WERI-Rb-1 (cell line): ENCODE measurements at regions not wholly inside any gene's neighbourhood (a gene's known extent, or its start where the extent isn't known, plus 50 kb on each side); places are given as distances from the start of the nearest gene placed in this dataset.

Experiments
- DNase-seq: peaks from one replicate; pipeline ENCODE4 v3.0.0-alpha.2; 2020
- H3K27ac ChIP-seq: fragments of 250-450 bp; sonication (Bioruptor Pico); 2 replicates; pipeline ENCODE4 v1.5.1; 2020; ENCODE audit warnings: mild to moderate bottlenecking, moderate library complexity
- H3K27me3 ChIP-seq: fragments of 250-450 bp; sonication (Bioruptor Pico); 2 replicates; pipeline ENCODE4 v1.5.1; 2021; ENCODE audit warnings: mild to moderate bottlenecking, low read depth, moderate library complexity; ENCODE audit not compliant: insufficient read depth, severe bottlenecking
- H3K36me3 ChIP-seq: fragments of 250-450 bp; sonication (Bioruptor Pico); 2 replicates; pipeline ENCODE4 v1.5.1; 2020; ENCODE audit warnings: mild to moderate bottlenecking, moderate library complexity
- H3K4me3 ChIP-seq: 2 replicates; pipeline ENCODE4 v1.5.1; 2011; ENCODE audit warnings: low read depth, mild to moderate bottlenecking, control low read depth, low read length
- H3K9me3 ChIP-seq: fragments of 250-450 bp; sonication (Bioruptor Pico); 2 replicates; pipeline ENCODE4 v1.5.1; 2021; ENCODE audit warnings: mild to moderate bottlenecking, moderate library complexity; ENCODE audit not compliant: severe bottlenecking
- TF ChIP-seq, protein P1 (sequence below): IDR thresholded peaks from 2 replicates; pipeline ENCODE4 v1.5.1; 2011; ENCODE audit warnings: low read depth, mild to moderate bottlenecking, control low read depth, inconsistent platforms, low read length

DNA sequence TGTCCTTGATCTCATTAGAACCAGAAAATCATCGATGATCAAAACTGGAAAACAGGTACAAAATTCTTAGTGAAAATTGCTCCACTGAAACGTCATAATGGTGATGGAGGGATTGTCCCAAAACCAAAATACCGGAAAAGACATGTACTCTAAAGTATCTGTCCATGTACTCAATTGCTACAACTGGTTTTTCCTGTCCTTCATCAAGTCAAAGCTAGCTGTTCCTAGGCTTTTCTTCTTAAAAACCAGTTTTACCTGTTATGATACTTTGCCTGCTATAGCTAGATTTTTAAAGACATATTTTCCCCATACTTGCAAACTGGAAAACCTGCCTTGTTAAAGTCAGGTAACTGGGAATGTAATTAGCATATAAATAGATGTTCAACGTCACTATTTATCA is 50.5 kb upstream of the LRRC1 start:
- DNase-seq = no peak
- H3K36me3 ChIP-seq = no peaks in the 10 kb centered on the region
- H3K27ac ChIP-seq = no peak overlapping the region
- no peak overlapping the region for H3K4me3 ChIP-seq
- no peaks in the 10 kb centered on the region for H3K9me3 ChIP-seq
- TF ChIP-seq, protein P1, sequence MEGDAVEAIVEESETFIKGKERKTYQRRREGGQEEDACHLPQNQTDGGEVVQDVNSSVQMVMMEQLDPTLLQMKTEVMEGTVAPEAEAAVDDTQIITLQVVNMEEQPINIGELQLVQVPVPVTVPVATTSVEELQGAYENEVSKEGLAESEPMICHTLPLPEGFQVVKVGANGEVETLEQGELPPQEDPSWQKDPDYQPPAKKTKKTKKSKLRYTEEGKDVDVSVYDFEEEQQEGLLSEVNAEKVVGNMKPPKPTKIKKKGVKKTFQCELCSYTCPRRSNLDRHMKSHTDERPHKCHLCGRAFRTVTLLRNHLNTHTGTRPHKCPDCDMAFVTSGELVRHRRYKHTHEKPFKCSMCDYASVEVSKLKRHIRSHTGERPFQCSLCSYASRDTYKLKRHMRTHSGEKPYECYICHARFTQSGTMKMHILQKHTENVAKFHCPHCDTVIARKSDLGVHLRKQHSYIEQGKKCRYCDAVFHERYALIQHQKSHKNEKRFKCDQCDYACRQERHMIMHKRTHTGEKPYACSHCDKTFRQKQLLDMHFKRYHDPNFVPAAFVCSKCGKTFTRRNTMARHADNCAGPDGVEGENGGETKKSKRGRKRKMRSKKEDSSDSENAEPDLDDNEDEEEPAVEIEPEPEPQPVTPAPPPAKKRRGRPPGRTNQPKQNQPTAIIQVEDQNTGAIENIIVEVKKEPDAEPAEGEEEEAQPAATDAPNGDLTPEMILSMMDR = no peak
- no peaks in the 10 kb centered on the region for H3K27me3 ChIP-seq

DNA sequence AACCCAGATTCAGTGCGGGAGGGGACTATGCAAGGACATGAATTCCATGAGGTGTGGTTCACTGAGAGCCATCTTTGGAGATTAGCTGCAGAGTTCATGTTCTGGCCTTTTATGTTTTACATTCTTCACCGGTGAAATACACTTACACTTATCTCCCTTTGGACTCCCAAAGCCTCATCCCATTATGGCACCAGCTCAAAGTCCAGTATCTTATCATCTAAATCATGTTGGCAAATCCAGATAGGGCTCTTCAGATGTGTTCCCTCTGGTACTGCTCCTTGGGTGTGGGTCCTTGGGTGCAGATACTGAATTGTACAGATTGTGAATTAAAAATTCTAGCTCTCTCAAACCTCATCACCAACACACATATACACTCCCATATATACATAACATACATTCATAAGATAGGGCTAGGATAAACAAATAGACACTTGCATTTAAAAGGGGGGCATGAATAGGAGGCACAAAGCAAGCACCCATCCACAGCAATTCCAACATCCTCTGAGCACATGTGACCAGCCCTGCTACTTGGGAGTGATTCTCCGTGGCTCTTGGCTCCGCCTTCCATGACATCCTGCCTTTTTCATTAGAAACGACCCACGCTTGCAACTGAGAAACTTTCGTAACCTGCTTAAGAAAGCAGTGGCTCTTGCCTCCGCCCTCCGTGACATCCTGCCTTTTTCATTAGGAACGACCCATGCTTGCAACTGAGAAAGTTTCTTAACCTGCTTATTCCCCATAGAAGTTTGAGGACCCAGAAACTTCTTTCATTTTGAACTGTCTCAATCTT is 53.6 kb upstream of the LRRC1 start:
- TF ChIP-seq, protein P1 = no peak
- Histone ChIP-seq H3K27ac (no peak overlapping the region), H3K4me3 (no peak overlapping the region), H3K9me3 (no peaks in the 10 kb centered on the region), H3K36me3 (no peaks in the 10 kb centered on the region), H3K27me3 (no peaks in the 10 kb centered on the region)
- no peak for DNase-seq

DNA sequence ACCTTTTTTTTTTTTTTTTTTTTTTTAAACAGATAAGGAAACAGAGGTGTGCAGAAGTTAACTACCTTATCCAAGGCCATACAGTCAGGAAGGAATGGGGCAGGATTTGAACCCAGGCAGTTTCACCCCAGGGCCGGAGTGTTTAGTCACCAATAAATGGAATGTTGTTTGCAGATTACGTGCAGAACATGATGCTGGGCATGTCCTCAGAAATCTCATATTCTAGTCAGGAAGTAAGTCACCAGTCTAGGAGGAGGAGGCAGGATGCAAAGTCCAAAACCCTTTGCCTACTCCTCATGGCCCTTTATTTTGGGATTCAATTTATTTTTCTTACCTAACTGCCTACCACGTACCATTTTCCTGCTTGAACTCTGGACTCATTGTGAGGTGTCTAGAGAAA is 57.1 kb upstream of the LRRC1 start:
- no peak for DNase-seq
- Histone ChIP-seq H3K36me3 (no peaks in the 10 kb centered on the region), H3K4me3 (no peak overlapping the region), H3K27ac (no peak overlapping the region), H3K27me3 (no peaks in the 10 kb centered on the region), H3K9me3 (no peaks in the 10 kb centered on the region)
- TF ChIP-seq, protein P1 = no peak

DNA sequence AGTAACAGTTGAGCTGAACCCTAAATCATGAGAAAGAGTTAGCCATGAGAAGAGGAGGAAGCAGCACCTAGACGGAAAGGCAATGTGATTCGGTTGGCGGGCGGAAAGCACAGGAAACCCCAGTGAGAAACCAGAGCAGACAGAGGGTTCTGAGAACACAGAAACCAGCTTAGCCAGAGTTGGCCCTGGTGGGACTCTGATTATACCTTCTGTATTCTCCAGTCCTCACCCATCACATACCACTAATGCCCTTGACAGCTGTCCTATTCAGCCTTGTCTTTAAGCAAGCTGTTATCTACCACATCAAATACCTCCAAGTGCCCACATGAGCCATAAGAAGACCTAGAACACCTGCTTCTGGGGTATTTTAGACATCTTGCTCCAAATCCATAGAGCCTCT is 58.9 kb upstream of the LRRC1 start:
- Histone ChIP-seq H3K36me3 (no peaks in the 10 kb centered on the region), H3K27me3 (no peaks in the 10 kb centered on the region), H3K27ac (no peak overlapping the region), H3K4me3 (no peak overlapping the region), H3K9me3 (no peaks in the 10 kb centered on the region)
- no peak for DNase-seq
- TF ChIP-seq, protein P1 = no peak

DNA sequence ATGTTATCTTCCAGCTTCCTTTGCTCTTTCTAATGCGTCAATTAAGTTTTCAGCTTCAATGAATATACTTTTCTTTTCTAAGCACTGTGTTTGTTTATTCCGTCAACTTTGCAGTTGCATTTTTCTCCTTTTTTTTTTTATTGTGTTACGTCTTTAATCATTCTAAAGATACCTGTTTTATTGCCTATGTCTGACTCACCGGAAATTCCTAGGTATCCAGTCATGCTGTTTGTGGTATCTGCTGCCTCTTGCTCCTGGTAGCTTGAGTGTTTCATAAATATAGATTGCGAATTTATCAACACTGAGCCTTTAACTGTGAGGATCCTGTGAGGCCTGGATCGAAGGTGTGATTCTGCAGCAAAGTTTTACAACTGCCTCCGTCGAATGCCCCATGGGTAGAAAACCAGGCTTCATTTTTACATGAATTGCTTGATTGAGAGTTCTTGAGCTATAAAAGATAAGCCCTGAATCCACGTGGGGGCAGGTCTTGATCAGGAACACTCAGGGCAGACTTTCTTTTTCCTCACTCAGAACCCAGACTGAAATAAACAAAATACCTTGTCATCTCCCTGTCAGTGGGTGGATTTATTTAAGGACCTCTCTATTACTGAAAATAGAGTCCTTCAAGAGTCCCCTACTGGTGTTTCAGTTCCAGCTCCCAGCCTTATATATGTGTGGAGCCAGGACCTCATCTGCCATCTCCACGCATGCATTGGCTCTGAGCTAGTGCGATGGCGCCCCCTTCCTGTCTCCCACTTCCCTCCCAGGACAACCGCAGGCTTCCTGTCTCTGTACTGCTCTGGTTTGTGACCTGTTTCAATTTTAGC is 60.1 kb upstream of the LRRC1 start:
- H3K9me3 ChIP-seq = no peaks in the 10 kb centered on the region
- no peaks in the 10 kb centered on the region for H3K36me3 ChIP-seq
- no peaks in the 10 kb centered on the region for H3K27me3 ChIP-seq
- no peak overlapping the region for H3K4me3 ChIP-seq
- TF ChIP-seq, protein P1 = peak; percentile 93
- H3K27ac ChIP-seq = no peak overlapping the region
- peak; percentile 87 for DNase-seq
